ENCODE measurements at regions not wholly inside any gene's neighbourhood (a gene's known extent, or its start where the extent isn't known, plus 50 kb on each side); places are given as distances from the start of the nearest gene placed in this dataset.
"Not testable (repeated sequence)": the region's sequence is repeated elsewhere in the genome, so short reads cannot be mapped to it uniquely, and the experiment has no call there.

- no peak for DNase-seq
Measured at GRCh38 chrX:40952855-40953254, 132.4 kb upstream of the USP9X start.

- no peak for DNase-seq
Measured at GRCh38 chrX:40953369-40953768, 131.9 kb upstream of the USP9X start.

- DNase-seq, result no peak
Measured at GRCh38 chrX:40960041-40960440, 125.2 kb upstream of the USP9X start.

- DNase-seq, result no peak
Measured at GRCh38 chrX:40962793-40963407, 122.3 kb upstream of the USP9X start.

GRCh38 chrX:40964008-40964407 is 121.2 kb upstream of the USP9X start:
- DNase-seq, result no peak

- no peak for DNase-seq
Measured at GRCh38 chrX:40964633-40965586, 120.3 kb upstream of the USP9X start.

- no peak for DNase-seq
Measured at GRCh38 chrX:40966213-40966820, 118.9 kb upstream of the USP9X start.

- DNase-seq, result no peak
Measured at GRCh38 chrX:40968180-40968579, 117.1 kb upstream of the USP9X start.

- DNase-seq, result no peak
Measured at GRCh38 chrX:40971736-40972135, 113.5 kb upstream of the USP9X start.

- no peak for DNase-seq
Measured at GRCh38 chrX:40973619-40974018, 111.6 kb upstream of the USP9X start.

GRCh38 chrX:40975951-40976350 is 109.3 kb upstream of the USP9X start:
- no peak for DNase-seq

GRCh38 chrX:40976981-40977380 is 108.3 kb upstream of the USP9X start:
- DNase-seq, result no peak

GRCh38 chrX:40984962-40985361 is 100.3 kb upstream of the USP9X start:
- no peak for DNase-seq

GRCh38 chrX:40987413-40987812 is 97.8 kb upstream of the USP9X start:
- no peak for DNase-seq

GRCh38 chrX:40988100-40988499 is 97.1 kb upstream of the USP9X start:
- DNase-seq, result no peak

GRCh38 chrX:40993395-40993794 is 91.8 kb upstream of the USP9X start:
- DNase-seq, result not testable (repeated sequence)

- DNase-seq, result peak; percentile 29
Measured at GRCh38 chrX:40996886-40997530, 88.2 kb upstream of the USP9X start.

- no peak for DNase-seq
Measured at GRCh38 chrX:40998123-40998522, 87.1 kb upstream of the USP9X start.

- DNase-seq, result no peak
Measured at GRCh38 chrX:41001327-41001726, 83.9 kb upstream of the USP9X start.

- peak; percentile 50 for DNase-seq
Measured at GRCh38 chrX:41002026-41002425, 83.2 kb upstream of the USP9X start.

GRCh38 chrX:41003506-41004270 is 81.6 kb upstream of the USP9X start:
- DNase-seq, result no peak

GRCh38 chrX:41005445-41005992 is 79.7 kb upstream of the USP9X start:
- DNase-seq, result no peak
